SK-N-SH (cell line): ENCODE measurements at regions not wholly inside any gene's neighbourhood (a gene's known extent, or its start where the extent isn't known, plus 50 kb on each side); places are given as distances from the start of the nearest gene placed in this dataset.

Experiments
- CTCF ChIA-PET: fragments of 300-600, 350-600 bp; formaldehyde crosslinking; extraction: SDS; loops from one replicate; lab custom pipeline; 2021; lab: Yijun Ruan, JAX
- POLR2A ChIA-PET: fragments of 350-600 bp; sonication (Branson Sonifier 250); formaldehyde crosslinking; extraction: SDS; loops from one replicate; lab custom pipeline; 2020; ENCODE audit warnings: antibody characterized with exemption, inconsistent platforms; lab: Yijun Ruan, JAX
- DNase-seq: peaks from one replicate; pipeline ENCODE4 v3.0.0; 2012
- H2AFZ ChIP-seq: fragments of 200-600 bp; sonication (generic); 2 replicates; pipeline ENCODE4 v1.8.1; 2016; ENCODE audit warnings: antibody characterized with exemption, mild to moderate bottlenecking, low read depth
- H3F3A ChIP-seq: fragments of 200-600 bp; sonication (generic); replicated peaks from 2 replicates; pipeline ENCODE3; 2016; ENCODE audit warnings: antibody characterized with exemption, mild to moderate bottlenecking; ENCODE audit not compliant: insufficient read depth
- H3K27ac ChIP-seq, 2 experiments: fragments of 200-500 bp in 1 of 2; fragments of 200-600 bp in 1 of 2; sonication (Bioruptor generic) in 1 of 2; sonication (generic), shearing (Covaris generic) in 1 of 2; 2 replicates each; pipeline versions ENCODE4 v1.5.1 to v1.6.1; 2014 to 2016; ENCODE audit warnings: low read depth in 2 of 2, inconsistent platforms in 1 of 2, low read length in 1 of 2, mild to moderate bottlenecking in 1 of 2, mixed read lengths in 1 of 2
- H3K27me3 ChIP-seq: fragments of 200-600 bp; sonication (generic), shearing (Covaris generic); 2 replicates; pipeline ENCODE4 v1.6.1; 2016; ENCODE audit warnings: mixed run types; ENCODE audit not compliant: insufficient read depth
- H3K36me3 ChIP-seq, 2 experiments: fragments of 200-500 bp in 1 of 2; fragments of 200-600 bp in 1 of 2; sonication (Bioruptor generic) in 1 of 2; sonication (generic) in 1 of 2; replicated peaks in 1 of 2; 2 replicates each; pipeline versions ENCODE3 to v1.5.1; 2014 to 2016; ENCODE audit warnings: low read length in 1 of 2, mild to moderate bottlenecking in 1 of 2; ENCODE audit not compliant: insufficient read depth in 2 of 2, control insufficient read depth in 1 of 2
- H3K4me1 ChIP-seq, 2 experiments: fragments of 200-500 bp in 1 of 2; fragments of 200-600 bp in 1 of 2; sonication (Bioruptor generic) in 1 of 2; sonication (generic), shearing (Covaris generic) in 1 of 2; 2 replicates each; pipeline versions ENCODE4 v1.5.1 to v1.6.1; 2014 to 2016; ENCODE audit warnings: low read depth in 1 of 2, low read length in 1 of 2, mixed run types in 1 of 2; ENCODE audit not compliant: insufficient read depth in 2 of 2, control insufficient read depth in 1 of 2
- H3K4me2 ChIP-seq: fragments of 200-600 bp; sonication (generic), shearing (Covaris generic); 2 replicates; pipeline ENCODE4 v1.6.1; 2017; ENCODE audit warnings: mixed run types
- H3K4me3 ChIP-seq, 2 experiments: fragments of 200-500 bp in 1 of 2; fragments of 200-600 bp in 1 of 2; sonication (Bioruptor generic) in 1 of 2; sonication (generic), shearing (Covaris generic) in 1 of 2; 2 replicates each; pipeline versions ENCODE4 v1.5.1 to v1.8.1; 2014 to 2016; ENCODE audit warnings: low read depth in 2 of 2, inconsistent platforms in 1 of 2, low read length in 1 of 2, mild to moderate bottlenecking in 1 of 2, mixed read lengths in 1 of 2, moderate library complexity in 1 of 2
- H3K79me2 ChIP-seq: fragments of 200-600 bp; sonication (generic); 2 replicates; pipeline ENCODE4 v1.8.1; 2017; ENCODE audit warnings: mild to moderate bottlenecking; ENCODE audit not compliant: insufficient read depth
- H3K9ac ChIP-seq: fragments of 200-600 bp; sonication (generic); 2 replicates; pipeline ENCODE4 v1.6.1; 2017; ENCODE audit warnings: mixed run types
- H3K9me2 ChIP-seq: fragments of 200-600 bp; sonication (generic); 2 replicates; pipeline ENCODE4 v1.6.1; 2017; ENCODE audit warnings: mixed run types
- H3K9me3 ChIP-seq: fragments of 200-600 bp; sonication (generic); 2 replicates; pipeline ENCODE4 v1.6.1; 2017; ENCODE audit warnings: mixed run types, mild to moderate bottlenecking, moderate library complexity
- H4K20me1 ChIP-seq: fragments of 200-600 bp; sonication (generic); 2 replicates; pipeline ENCODE4 v1.6.1; 2017; ENCODE audit warnings: mild to moderate bottlenecking, mixed run types; ENCODE audit not compliant: insufficient read depth
- FOXJ3 ChIP-seq: sonication (generic); formaldehyde crosslinking; IDR thresholded peaks from 2 replicates; pipeline ENCODE4 v1.5.1; 2020; ENCODE audit warnings: mild to moderate bottlenecking, missing genetic modification reagents
- GABPA ChIP-seq: IDR thresholded peaks from 2 replicates; pipeline ENCODE4 v1.4.0; 2012; ENCODE audit warnings: low read depth, mild to moderate bottlenecking
- GATA2 ChIP-seq: sonication (generic); formaldehyde crosslinking; IDR thresholded peaks from 2 replicates; pipeline ENCODE4 v1.5.0; 2020; ENCODE audit warnings: mild to moderate bottlenecking, missing genetic modification reagents
- JUND ChIP-seq: IDR thresholded peaks from 2 replicates; pipeline ENCODE4 v1.4.0; 2012
- MEF2A ChIP-seq: IDR thresholded peaks from 2 replicates; pipeline ENCODE4 v1.4.0; 2012; ENCODE audit warnings: low read depth, borderline replicate concordance
- MXI1 ChIP-seq: IDR thresholded peaks from 2 replicates; pipeline ENCODE4 v1.6.1; 2012; ENCODE audit warnings: mild to moderate bottlenecking, low read depth, low read length, improper control_type of control experiment
- RAD21 ChIP-seq: IDR thresholded peaks from 2 replicates; pipeline ENCODE4 v1.6.1; 2012; ENCODE audit warnings: mild to moderate bottlenecking, low read length
- TAF1 ChIP-seq: IDR thresholded peaks from 2 replicates; pipeline ENCODE4 v1.6.1; 2012; ENCODE audit warnings: low read depth, mild to moderate bottlenecking, low read length, moderate library complexity, borderline replicate concordance
- YY1 ChIP-seq: IDR thresholded peaks from 2 replicates; pipeline ENCODE4 v1.4.0; 2012; ENCODE audit warnings: low read depth, mild to moderate bottlenecking
- WGBS: methylation state at CpG from one replicate; pipeline ENCODE4 v1.1.6; 2017; ENCODE audit warnings: low lambda C conversion rate; 5-methylcytosine and 5-hydroxymethylcytosine counted together
- TF ChIP-seq, protein P1 (sequence below): IDR thresholded peaks from 2 replicates; pipeline ENCODE4 v1.6.1; 2012; ENCODE audit warnings: mild to moderate bottlenecking, low read depth, low read length, moderate library complexity
- TF ChIP-seq, protein P2 (sequence below): IDR thresholded peaks from 2 replicates; pipeline ENCODE4; 2012

DNA sequence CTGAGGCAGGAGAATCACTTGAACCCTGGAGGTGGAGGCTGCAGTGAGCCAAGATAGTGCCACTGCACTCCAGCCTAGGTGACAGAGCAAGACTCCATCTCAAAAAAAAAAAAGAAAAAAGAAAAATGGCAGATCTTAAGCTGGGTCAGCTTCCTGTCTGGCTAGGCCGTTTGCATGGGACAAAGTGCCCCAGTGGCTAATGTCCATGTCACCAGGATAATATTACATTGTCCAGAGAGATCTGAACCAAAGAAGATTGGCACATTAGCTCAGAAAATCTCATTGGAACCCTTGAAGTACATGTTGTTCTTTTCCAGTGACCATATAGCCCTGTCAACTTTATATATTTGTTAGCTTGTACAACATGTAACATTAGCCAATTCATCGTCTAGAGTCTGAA is 59.2 kb upstream of the DAB2IP start:
- Histone ChIP-seq H3K27ac (no peak overlapping the region), H3K79me2 (no peaks in the 10 kb centered on the region), H3K4me2 (no peak overlapping the region), H2AFZ (no peak overlapping the region), H3K9ac (no peak overlapping the region), H3K4me3 (no peak overlapping the region), H3K9me3 (no peaks in the 10 kb centered on the region), H3K9me2 (no peaks in the 10 kb centered on the region), H4K20me1 (no peaks in the 10 kb centered on the region), H3K4me1 (no peaks in the 10 kb centered on the region), H3K36me3 (no peaks in the 10 kb centered on the region), H3F3A (peaks cover 5% of the 10 kb centered on the region), H3K27me3 (no peaks in the 10 kb centered on the region)
- no peak for DNase-seq
- WGBS: 84% methylated on average over 2 of the region's 2 CpGs
- ChIA-PET CTCF (interaction anchor here (1.1 to 1.8 kb wide), 6 partner anchors 12 to 46 kb away, joined by 3 to 5 read pairs (median 4); no protein-coding TSS in a partner anchor), POLR2A (no interaction called here)
- TF ChIP-seq TAF1 (no peak), RAD21 (no peak), FOXJ3 (CRISPR knock-in tag) (no peak), MXI1 (no peak), GABPA (no peak)

DNA sequence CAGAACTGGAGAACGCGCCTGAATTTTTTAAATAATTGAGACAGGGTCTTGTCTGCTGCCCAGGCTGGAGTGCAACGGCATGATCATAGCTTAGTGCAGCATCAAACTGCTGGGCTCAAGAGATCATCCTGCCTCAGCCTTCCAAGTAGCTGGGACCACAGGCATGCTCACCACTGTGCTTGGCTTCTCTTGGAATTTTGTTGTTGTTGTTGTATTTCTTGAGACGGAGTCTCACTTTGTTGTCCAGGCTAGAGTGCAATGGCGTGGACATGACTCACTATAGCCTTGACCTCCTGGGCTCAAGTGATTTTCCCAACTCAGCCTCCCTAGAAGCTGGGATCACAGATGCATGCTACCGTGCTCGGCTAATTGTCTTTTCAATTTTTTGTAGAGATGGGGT is 58.4 kb upstream of the DAB2IP start:
- H4K20me1 ChIP-seq: no peaks in the 10 kb centered on the region
- POLR2A ChIA-PET: no interaction called here
- TF ChIP-seq JUND: no peak
- TF ChIP-seq YY1: no peak
- TF ChIP-seq MEF2A: no peak
- no peak for TF ChIP-seq GATA2 (CRISPR knock-in tag)
- TF ChIP-seq, protein P1, sequence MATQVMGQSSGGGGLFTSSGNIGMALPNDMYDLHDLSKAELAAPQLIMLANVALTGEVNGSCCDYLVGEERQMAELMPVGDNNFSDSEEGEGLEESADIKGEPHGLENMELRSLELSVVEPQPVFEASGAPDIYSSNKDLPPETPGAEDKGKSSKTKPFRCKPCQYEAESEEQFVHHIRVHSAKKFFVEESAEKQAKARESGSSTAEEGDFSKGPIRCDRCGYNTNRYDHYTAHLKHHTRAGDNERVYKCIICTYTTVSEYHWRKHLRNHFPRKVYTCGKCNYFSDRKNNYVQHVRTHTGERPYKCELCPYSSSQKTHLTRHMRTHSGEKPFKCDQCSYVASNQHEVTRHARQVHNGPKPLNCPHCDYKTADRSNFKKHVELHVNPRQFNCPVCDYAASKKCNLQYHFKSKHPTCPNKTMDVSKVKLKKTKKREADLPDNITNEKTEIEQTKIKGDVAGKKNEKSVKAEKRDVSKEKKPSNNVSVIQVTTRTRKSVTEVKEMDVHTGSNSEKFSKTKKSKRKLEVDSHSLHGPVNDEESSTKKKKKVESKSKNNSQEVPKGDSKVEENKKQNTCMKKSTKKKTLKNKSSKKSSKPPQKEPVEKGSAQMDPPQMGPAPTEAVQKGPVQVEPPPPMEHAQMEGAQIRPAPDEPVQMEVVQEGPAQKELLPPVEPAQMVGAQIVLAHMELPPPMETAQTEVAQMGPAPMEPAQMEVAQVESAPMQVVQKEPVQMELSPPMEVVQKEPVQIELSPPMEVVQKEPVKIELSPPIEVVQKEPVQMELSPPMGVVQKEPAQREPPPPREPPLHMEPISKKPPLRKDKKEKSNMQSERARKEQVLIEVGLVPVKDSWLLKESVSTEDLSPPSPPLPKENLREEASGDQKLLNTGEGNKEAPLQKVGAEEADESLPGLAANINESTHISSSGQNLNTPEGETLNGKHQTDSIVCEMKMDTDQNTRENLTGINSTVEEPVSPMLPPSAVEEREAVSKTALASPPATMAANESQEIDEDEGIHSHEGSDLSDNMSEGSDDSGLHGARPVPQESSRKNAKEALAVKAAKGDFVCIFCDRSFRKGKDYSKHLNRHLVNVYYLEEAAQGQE: no peak
- no peak for TF ChIP-seq GABPA
- TF ChIP-seq, protein P2, sequence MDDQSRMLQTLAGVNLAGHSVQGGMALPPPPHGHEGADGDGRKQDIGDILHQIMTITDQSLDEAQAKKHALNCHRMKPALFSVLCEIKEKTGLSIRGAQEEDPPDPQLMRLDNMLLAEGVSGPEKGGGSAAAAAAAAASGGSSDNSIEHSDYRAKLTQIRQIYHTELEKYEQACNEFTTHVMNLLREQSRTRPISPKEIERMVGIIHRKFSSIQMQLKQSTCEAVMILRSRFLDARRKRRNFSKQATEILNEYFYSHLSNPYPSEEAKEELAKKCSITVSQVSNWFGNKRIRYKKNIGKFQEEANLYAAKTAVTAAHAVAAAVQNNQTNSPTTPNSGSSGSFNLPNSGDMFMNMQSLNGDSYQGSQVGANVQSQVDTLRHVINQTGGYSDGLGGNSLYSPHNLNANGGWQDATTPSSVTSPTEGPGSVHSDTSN: no peak
- TF ChIP-seq, all 33 proteins: peak for 0
- CTCF ChIA-PET: interaction anchor here (1.1 to 1.8 kb wide), 6 partner anchors 11 to 47 kb away, joined by 3 to 5 read pairs (median 4); no protein-coding TSS in a partner anchor
- H3K27ac ChIP-seq: no peak overlapping the region
- no peak overlapping the region for H3K9ac ChIP-seq
- H3K4me1 ChIP-seq: no peaks in the 10 kb centered on the region
- H3F3A ChIP-seq: peaks cover 5% of the 10 kb centered on the region
- H3K4me3 ChIP-seq: no peak overlapping the region
- no peaks in the 10 kb centered on the region for H3K9me3 ChIP-seq
- no peaks in the 10 kb centered on the region for H3K9me2 ChIP-seq
- DNase-seq: no peak
- H3K36me3 ChIP-seq: no peaks in the 10 kb centered on the region
- H3K79me2 ChIP-seq: no peaks in the 10 kb centered on the region
- no peaks in the 10 kb centered on the region for H3K27me3 ChIP-seq
- WGBS: 91% methylated on average over 7 of the region's 7 CpGs
- no peak overlapping the region for H3K4me2 ChIP-seq
- no peak overlapping the region for H2AFZ ChIP-seq
